ENCODE measurements at regions not wholly inside any gene's neighbourhood (a gene's known extent, or its start where the extent isn't known, plus 50 kb on each side); places are given as distances from the start of the nearest gene placed in this dataset.

GRCh38 chr3:24886501-24886900 is 391.9 kb upstream of the THRB start:
- CTCF ChIA-PET = no interaction called here
- POLR2A ChIA-PET = no interaction called here
- no peak overlapping the region for H3K4me3 ChIP-seq (ENCODE audit: low read depth, low read length)
- no peak for DNase-seq
- H3K9me3 ChIP-seq = no peaks in the 10 kb centered on the region
- Mint-ChIP-seq H3K4me1 (ENCODE audit: low read depth, unreplicated experiment) (no peaks in the 10 kb centered on the region), H3K27ac (ENCODE audit: unreplicated experiment) (no peak overlapping the region), H3K4me3 (ENCODE audit: unreplicated experiment) (no peak overlapping the region), H3K9me3 (ENCODE audit: unreplicated experiment) (no peaks in the 10 kb centered on the region), H3K27me3 (ENCODE audit: insufficient read depth, unreplicated experiment) (peaks cover 10% of the 10 kb centered on the region), H3K36me3 (ENCODE audit: insufficient read depth, unreplicated experiment) (no peaks in the 10 kb centered on the region)
- intact Hi-C loops (cut with micrococcal nuclease; ENCODE audit: unreplicated experiment) = no loop called here
- BruUV-seq (replicated peaks) = no TSS peak
- TF ChIP-seq CTCF (IDR thresholded peaks at IDR 0.05; ENCODE audit: insufficient read depth in 1 of 2, low read depth in 1 of 2, low read length in 1 of 2, severe bottlenecking in 1 of 2, unreplicated experiment in 1 of 2) = no peak
- H3K27me3 ChIP-seq (replicated peaks; ENCODE audit: control insufficient read depth, insufficient read depth, low read length) = no peaks in the 10 kb centered on the region
- no peaks in the 10 kb centered on the region for H3K36me3 ChIP-seq (ENCODE audit: control insufficient read depth, insufficient read depth, low read length)
- H3K4me1 ChIP-seq = no peaks in the 10 kb centered on the region

GRCh38 chr3:24890012-24890411 is 395.4 kb upstream of the THRB start:
- CTCF ChIA-PET = no interaction called here

GRCh38 chr3:24899373-24899772 is 404.7 kb upstream of the THRB start:
- no peak overlapping the region for H3K4me3 Mint-ChIP-seq (ENCODE audit: unreplicated experiment)
- H3K36me3 Mint-ChIP-seq (ENCODE audit: insufficient read depth, unreplicated experiment) = no peaks in the 10 kb centered on the region
- no peak for DNase-seq
- H3K27me3 Mint-ChIP-seq (ENCODE audit: insufficient read depth, unreplicated experiment) = peaks cover 7% of the 10 kb centered on the region
- Histone ChIP-seq H3K36me3 (ENCODE audit: control insufficient read depth, insufficient read depth, low read length) (no peaks in the 10 kb centered on the region), H3K4me3 (ENCODE audit: low read depth, low read length) (no peak overlapping the region), H3K27me3 (replicated peaks; ENCODE audit: control insufficient read depth, insufficient read depth, low read length) (no peaks in the 10 kb centered on the region; the same call in 1 of the 2 replicates), H3K9me3 (no peaks in the 10 kb centered on the region), H3K4me1 (no peaks in the 10 kb centered on the region)
- H3K9me3 Mint-ChIP-seq (ENCODE audit: unreplicated experiment) = no peaks in the 10 kb centered on the region
- ChIA-PET CTCF (no interaction called here), POLR2A (no interaction called here)
- no peaks in the 10 kb centered on the region for H3K4me1 Mint-ChIP-seq (ENCODE audit: low read depth, unreplicated experiment)
- TF ChIP-seq CTCF (IDR thresholded peaks at IDR 0.05; ENCODE audit: insufficient read depth in 1 of 2, low read depth in 1 of 2, low read length in 1 of 2, severe bottlenecking in 1 of 2, unreplicated experiment in 1 of 2) = no peak
- no TSS peak for BruUV-seq (replicated peaks)
- H3K27ac Mint-ChIP-seq (ENCODE audit: unreplicated experiment) = no peak overlapping the region
- intact Hi-C loops (cut with micrococcal nuclease; ENCODE audit: unreplicated experiment) = no loop called here

More at GRCh38 chr3:24890012-24890411, 395.4 kb upstream of the THRB start:
- Histone ChIP-seq H3K27me3 (replicated peaks; ENCODE audit: control insufficient read depth, insufficient read depth, low read length) (no peaks in the 10 kb centered on the region), H3K9me3 (no peaks in the 10 kb centered on the region), H3K4me1 (no peaks in the 10 kb centered on the region), H3K4me3 (ENCODE audit: low read depth, low read length) (no peak overlapping the region), H3K36me3 (ENCODE audit: control insufficient read depth, insufficient read depth, low read length) (no peaks in the 10 kb centered on the region)
- Mint-ChIP-seq H3K9me3 (ENCODE audit: unreplicated experiment) (no peaks in the 10 kb centered on the region), H3K27ac (ENCODE audit: unreplicated experiment) (no peak overlapping the region), H3K4me3 (ENCODE audit: unreplicated experiment) (no peak overlapping the region), H3K27me3 (ENCODE audit: insufficient read depth, unreplicated experiment) (peaks cover 10% of the 10 kb centered on the region), H3K36me3 (ENCODE audit: insufficient read depth, unreplicated experiment) (no peaks in the 10 kb centered on the region), H3K4me1 (ENCODE audit: low read depth, unreplicated experiment) (no peaks in the 10 kb centered on the region)
- no peak for DNase-seq
- POLR2A ChIA-PET = no interaction called here
- intact Hi-C loops (cut with micrococcal nuclease; ENCODE audit: unreplicated experiment) = no loop called here
- no peak for TF ChIP-seq CTCF (IDR thresholded peaks at IDR 0.05; ENCODE audit: insufficient read depth in 1 of 2, low read depth in 1 of 2, low read length in 1 of 2, severe bottlenecking in 1 of 2, unreplicated experiment in 1 of 2)
- BruUV-seq (replicated peaks) = no TSS peak

Measured in Caco-2 (cell line).